ENCODE measurements at regions not wholly inside any gene's neighbourhood (a gene's known extent, or its start where the extent isn't known, plus 50 kb on each side); places are given as distances from the start of the nearest gene placed in this dataset.
A peak's percentile ranks its signal among the peaks of the same experiment; 100 is the strongest.

GRCh38 chr4:163895378-163896005 lies 401.0 kb downstream of the TMA16 start:
- DNase-seq, result peak; percentile 19 to 20

- DNase-seq, result no peak
These were observed 406.8 kb downstream of the TMA16 start for GRCh38 chr4:163901319-163901718.

GRCh38 chr4:163902417-163902816 lies 407.9 kb downstream of the TMA16 start:
- no peak for DNase-seq

GRCh38 chr4:163911891-163912290 lies 417.4 kb downstream of the TMA16 start:
- DNase-seq, result no peak

- no peak for DNase-seq
These were observed 419.1 kb downstream of the TMA16 start for GRCh38 chr4:163913571-163913970.

GRCh38 chr4:163915896-163916295 lies 421.4 kb downstream of the TMA16 start:
- no peak for DNase-seq

GRCh38 chr4:163920426-163920825 lies 425.9 kb downstream of the TMA16 start:
- no peak for DNase-seq

- peak; percentile 7 to 17 for DNase-seq
These were observed 427.8 kb downstream of the TMA16 start for GRCh38 chr4:163922302-163922701.

- DNase-seq, result no peak
These were observed 428.6 kb downstream of the TMA16 start for GRCh38 chr4:163923092-163923491.

GRCh38 chr4:163930086-163930485 lies 435.6 kb downstream of the TMA16 start:
- DNase-seq, result no peak

GRCh38 chr4:163932504-163932903 lies 438.0 kb downstream of the TMA16 start:
- no peak for DNase-seq

- no peak for DNase-seq
These were observed 445.1 kb downstream of the TMA16 start for GRCh38 chr4:163939597-163939996.

GRCh38 chr4:163941221-163941905 lies 446.9 kb downstream of the TMA16 start:
- DNase-seq, result no peak

GRCh38 chr4:163948920-163949455 lies 454.5 kb downstream of the TMA16 start:
- DNase-seq, result no peak

GRCh38 chr4:163949976-163950601 lies 455.6 kb downstream of the TMA16 start:
- DNase-seq, result no peak

- no peak for DNase-seq
These were observed 460.8 kb downstream of the TMA16 start for GRCh38 chr4:163955288-163955687.

GRCh38 chr4:163958751-163959150 lies 464.3 kb downstream of the TMA16 start:
- no peak for DNase-seq

- no peak for DNase-seq
These were observed 465.4 kb downstream of the TMA16 start for GRCh38 chr4:163959932-163960331.

- no peak for DNase-seq
These were observed 472.1 kb downstream of the TMA16 start for GRCh38 chr4:163966612-163967011.

GRCh38 chr4:163967263-163967662 lies 472.8 kb downstream of the TMA16 start:
- DNase-seq, result no peak

- DNase-seq, result no peak
These were observed 473.2 kb downstream of the TMA16 start for GRCh38 chr4:163967710-163968109.

- DNase-seq, result no peak
These were observed 474.8 kb downstream of the TMA16 start for GRCh38 chr4:163969291-163969690.

- DNase-seq, result no peak
These were observed 482.1 kb downstream of the TMA16 start for GRCh38 chr4:163976588-163976987.

GRCh38 chr4:163988391-163988790 lies 493.9 kb downstream of the TMA16 start:
- DNase-seq, result no peak
